ENCODE measurements at regions not wholly inside any gene's neighbourhood (a gene's known extent, or its start where the extent isn't known, plus 50 kb on each side); places are given as distances from the start of the nearest gene placed in this dataset.
A peak's percentile ranks its signal among the peaks of the same experiment; 100 is the strongest.
"Not testable (repeated sequence)": the region's sequence is repeated elsewhere in the genome, so short reads cannot be mapped to it uniquely, and the experiment has no call there.

- H3K27ac ChIP-seq, result no peak overlapping the region
- TF ChIP-seq, protein P1, sequence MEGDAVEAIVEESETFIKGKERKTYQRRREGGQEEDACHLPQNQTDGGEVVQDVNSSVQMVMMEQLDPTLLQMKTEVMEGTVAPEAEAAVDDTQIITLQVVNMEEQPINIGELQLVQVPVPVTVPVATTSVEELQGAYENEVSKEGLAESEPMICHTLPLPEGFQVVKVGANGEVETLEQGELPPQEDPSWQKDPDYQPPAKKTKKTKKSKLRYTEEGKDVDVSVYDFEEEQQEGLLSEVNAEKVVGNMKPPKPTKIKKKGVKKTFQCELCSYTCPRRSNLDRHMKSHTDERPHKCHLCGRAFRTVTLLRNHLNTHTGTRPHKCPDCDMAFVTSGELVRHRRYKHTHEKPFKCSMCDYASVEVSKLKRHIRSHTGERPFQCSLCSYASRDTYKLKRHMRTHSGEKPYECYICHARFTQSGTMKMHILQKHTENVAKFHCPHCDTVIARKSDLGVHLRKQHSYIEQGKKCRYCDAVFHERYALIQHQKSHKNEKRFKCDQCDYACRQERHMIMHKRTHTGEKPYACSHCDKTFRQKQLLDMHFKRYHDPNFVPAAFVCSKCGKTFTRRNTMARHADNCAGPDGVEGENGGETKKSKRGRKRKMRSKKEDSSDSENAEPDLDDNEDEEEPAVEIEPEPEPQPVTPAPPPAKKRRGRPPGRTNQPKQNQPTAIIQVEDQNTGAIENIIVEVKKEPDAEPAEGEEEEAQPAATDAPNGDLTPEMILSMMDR (conservative IDR thresholded peaks at IDR 0.05), result no peak
Measured at GRCh38 chr10:125534515-125534914, 148.4 kb downstream of the TEX36 start.

GRCh38 chr10:125533866-125534265 is 149.1 kb downstream of the TEX36 start:
- TF ChIP-seq, protein P1 (conservative IDR thresholded peaks at IDR 0.05), result no peak
- H3K27ac ChIP-seq, result no peak overlapping the region

- TF ChIP-seq, protein P1 (conservative IDR thresholded peaks at IDR 0.05), result no peak
- H3K27ac ChIP-seq, result no peak overlapping the region
Measured at GRCh38 chr10:125531465-125531864, 151.5 kb downstream of the TEX36 start.

GRCh38 chr10:125523347-125523746 is 159.6 kb downstream of the TEX36 start:
- H3K27ac ChIP-seq, result no peak overlapping the region
- TF ChIP-seq, protein P1 (conservative IDR thresholded peaks at IDR 0.05), result no peak

DNA sequence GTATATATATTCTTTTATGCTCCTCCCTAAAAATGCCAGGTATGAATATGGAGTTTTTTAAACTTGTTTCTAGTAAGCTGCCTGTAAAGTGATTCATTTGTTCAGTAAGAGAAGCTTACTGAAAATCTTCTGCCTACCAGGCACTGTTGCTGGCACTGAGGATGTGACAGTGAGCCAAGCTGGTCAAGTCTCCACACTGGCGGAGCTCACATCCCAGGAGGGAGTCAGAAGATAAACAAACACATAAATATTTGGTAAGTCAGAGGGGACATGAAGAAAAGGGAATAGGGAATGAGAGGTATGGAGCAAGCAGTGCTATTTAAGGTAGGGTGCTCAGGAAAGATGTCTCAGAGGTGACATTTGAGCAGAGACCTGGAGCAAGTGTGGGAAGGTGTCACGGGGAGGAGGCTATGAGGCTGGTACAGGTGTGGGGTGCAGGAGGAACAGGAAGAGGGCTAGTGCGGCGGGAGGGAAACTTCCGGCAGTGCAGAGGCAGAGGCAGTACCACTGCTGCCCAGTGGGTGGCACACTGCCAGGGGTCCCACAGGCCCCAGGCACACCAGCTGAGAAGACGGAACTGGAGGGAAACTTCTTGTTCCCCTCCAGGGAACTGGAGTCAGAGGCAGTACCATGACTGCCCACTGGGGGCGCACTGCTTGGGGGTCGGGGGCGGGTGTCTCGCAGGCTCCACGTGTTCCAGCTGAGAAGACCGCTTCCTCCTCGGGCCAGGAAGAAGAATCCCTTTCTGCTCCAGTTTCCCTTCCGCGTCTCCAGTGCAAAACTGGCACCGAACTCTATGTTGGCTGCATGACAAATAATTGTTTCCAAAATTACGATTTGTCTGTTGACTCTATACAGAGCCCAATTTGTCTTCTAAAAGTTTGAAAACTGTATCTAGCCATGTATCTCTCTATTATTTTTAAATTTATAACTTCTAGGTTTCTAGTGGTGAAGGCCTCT is 161.0 kb downstream of the TEX36 start:
- H3K27ac ChIP-seq, result no peak overlapping the region
- TF ChIP-seq, protein P1 (conservative IDR thresholded peaks at IDR 0.05), result peak; percentile 51; the same call in 1 of the 2 replicates

GRCh38 chr10:125520968-125521367 is 162.0 kb downstream of the TEX36 start:
- TF ChIP-seq, protein P1 (conservative IDR thresholded peaks at IDR 0.05), result no peak
- H3K27ac ChIP-seq, result no peak overlapping the region

DNA sequence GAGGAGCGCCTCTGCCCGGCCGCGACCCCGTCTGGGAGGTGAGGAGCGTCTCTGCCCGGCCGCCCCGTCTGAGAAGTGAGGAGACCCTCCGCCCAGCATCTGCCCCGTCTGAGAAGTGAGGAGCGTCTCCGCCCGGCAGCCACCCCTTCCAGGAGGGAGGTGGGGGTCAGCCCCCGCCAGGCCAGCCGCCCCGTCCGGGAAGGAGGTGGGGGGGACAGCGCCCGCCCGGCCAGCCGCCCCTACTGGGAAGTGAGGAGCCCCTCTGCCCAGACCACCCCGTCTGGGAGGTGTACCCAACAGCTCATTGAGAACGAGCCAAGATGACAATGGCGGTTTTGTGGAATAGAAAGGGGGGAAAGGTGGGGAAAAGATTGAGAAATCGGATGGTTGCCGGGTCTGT is 164.6 kb downstream of the TEX36 start:
- not testable (repeated sequence) for H3K27ac ChIP-seq

- TF ChIP-seq, protein P1 (conservative IDR thresholded peaks at IDR 0.05), result no peak
- no peak overlapping the region for H3K27ac ChIP-seq
Measured at GRCh38 chr10:125515571-125515970, 167.4 kb downstream of the TEX36 start.

Data from VCaP (cell line).